WTC11 (cell line): ENCODE measurements at regions not wholly inside any gene's neighbourhood (a gene's known extent, or its start where the extent isn't known, plus 50 kb on each side); places are given as distances from the start of the nearest gene placed in this dataset.

Experiments
- ATAC-seq: fragments of 200-7000 bp; cut with Tn5 transposase; 2 replicates; pipeline ENCODE4 v1.10.0; 2021; ENCODE audit warnings: mild to moderate bottlenecking, moderate library complexity
- CTCF ChIA-PET: fragments of 300-600 bp; sonication (Branson Sonifier 250); formaldehyde crosslinking; loops from one replicate; lab custom pipeline; 2021; ENCODE audit warnings: antibody characterized with exemption; lab: Charles Lee
- POLR2A ChIA-PET: fragments of 350-600 bp; sonication (Branson Sonifier 250); formaldehyde crosslinking; loops from one replicate; lab custom pipeline; 2021; ENCODE audit warnings: antibody characterized with exemption; lab: Charles Lee
- DNase-seq: peaks from one replicate; pipeline ENCODE4 v3.0.0; 2021; ENCODE audit warnings: low spot score
- H3K27ac Mint-ChIP-seq: 2 replicates; pipeline ENCODE4 v1.8.0; 2021; ENCODE audit warnings: mixed read lengths
- H3K27me3 Mint-ChIP-seq: 2 replicates; pipeline ENCODE4 v1.8.0; 2021; ENCODE audit warnings: low read depth, mild to moderate bottlenecking, moderate library complexity, mixed read lengths
- H3K36me3 Mint-ChIP-seq: 2 replicates; pipeline ENCODE4 v1.8.0; 2021; ENCODE audit warnings: mixed read lengths
- H3K4me1 Mint-ChIP-seq: 2 replicates; pipeline ENCODE4 v1.8.0; 2022; ENCODE audit warnings: mixed read lengths
- H3K4me3 Mint-ChIP-seq: 2 replicates; pipeline ENCODE4 v1.8.0; 2021; ENCODE audit warnings: mild to moderate bottlenecking, moderate library complexity, mixed read lengths
- H3K9me3 Mint-ChIP-seq: 2 replicates; pipeline ENCODE4 v1.8.0; 2021; ENCODE audit warnings: mixed read lengths
- CBFB ChIP-seq: sonication (generic); formaldehyde crosslinking; IDR thresholded peaks from 2 replicates; pipeline ENCODE4 v1.8.1; 2022; ENCODE audit warnings: mild to moderate bottlenecking, low read depth, missing genetic modification reagents
- CREB1 ChIP-seq: sonication (generic); formaldehyde crosslinking; IDR thresholded peaks from 2 replicates; pipeline ENCODE4 v1.8.0; 2023; ENCODE audit warnings: mild to moderate bottlenecking, missing genetic modification reagents
- ELF4 ChIP-seq: sonication (generic); formaldehyde crosslinking; IDR thresholded peaks from 2 replicates; pipeline ENCODE4 v1.8.1; 2022; ENCODE audit warnings: low read depth, mild to moderate bottlenecking, moderate library complexity, missing genetic modification reagents
- ETV6 ChIP-seq: sonication (generic); formaldehyde crosslinking; IDR thresholded peaks from 2 replicates; pipeline ENCODE4 v1.8.1; 2022; ENCODE audit warnings: mild to moderate bottlenecking, missing genetic modification reagents
- FOXP4 ChIP-seq: sonication (generic); formaldehyde crosslinking; IDR thresholded peaks from 2 replicates; pipeline ENCODE4 v1.8.0; 2022; ENCODE audit warnings: mild to moderate bottlenecking, missing genetic modification reagents
- OVOL2 ChIP-seq: fragments of 250-450 bp; sonication (Bioruptor Pico); IDR thresholded peaks from 2 replicates; pipeline ENCODE4 v1.9.0; 2021; ENCODE audit warnings: mild to moderate bottlenecking, borderline replicate concordance
- PRRX2 ChIP-seq: fragments of 250-450 bp; sonication (Bioruptor Pico); IDR thresholded peaks from 2 replicates; pipeline ENCODE4 v1.8.0; 2021; ENCODE audit warnings: mild to moderate bottlenecking
- SOX15 ChIP-seq: fragments of 250-450 bp; sonication (Bioruptor Pico); IDR thresholded peaks from 2 replicates; pipeline ENCODE4 v1.9.0; 2021; ENCODE audit warnings: mild to moderate bottlenecking
- ZNF138 ChIP-seq: sonication (generic); formaldehyde crosslinking; conservative IDR thresholded peaks from 2 replicates; pipeline ENCODE4 v1.8.1; 2022; ENCODE audit warnings: mild to moderate bottlenecking, moderate library complexity, missing genetic modification reagents
- ZNF263 ChIP-seq: sonication (generic); formaldehyde crosslinking; IDR thresholded peaks from 2 replicates; pipeline ENCODE4 v1.8.1; 2022; ENCODE audit warnings: low read depth, mild to moderate bottlenecking, moderate library complexity, missing genetic modification reagents
- ZNF416 ChIP-seq: fragments of 250-450 bp; sonication (Bioruptor Pico); IDR thresholded peaks from 2 replicates; pipeline ENCODE4 v1.9.0; 2021; ENCODE audit warnings: mild to moderate bottlenecking, inconsistent platforms
- ZNF671 ChIP-seq: fragments of 250-450 bp; sonication (Bioruptor Pico); IDR thresholded peaks from 2 replicates; pipeline ENCODE4 v1.8.0; 2021; ENCODE audit warnings: mild to moderate bottlenecking
- TF ChIP-seq, protein P1 (sequence below): fragments of 250-450 bp; sonication (Bioruptor Pico); IDR thresholded peaks from 2 replicates; pipeline ENCODE4 v1.9.0; 2021; ENCODE audit warnings: mild to moderate bottlenecking, borderline replicate concordance

DNA sequence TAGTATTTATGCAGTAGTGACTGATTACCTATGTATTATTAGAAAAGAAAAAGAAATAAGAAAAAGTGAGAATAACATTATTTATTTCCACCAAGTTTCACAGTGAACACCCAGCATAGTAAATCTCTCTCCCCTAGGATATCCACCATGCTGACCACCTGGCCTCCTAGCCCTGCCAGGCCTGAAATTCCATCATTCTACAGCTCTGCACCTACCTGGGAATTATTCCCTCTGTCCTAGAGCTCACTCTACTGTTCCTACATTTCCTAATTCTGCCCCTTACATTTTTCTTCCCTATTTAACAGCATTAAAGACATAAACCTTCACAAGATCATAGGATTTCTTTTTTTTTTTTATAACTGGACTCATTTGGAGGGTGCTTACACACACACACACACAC is 525.3 kb upstream of the PPP2R3A start:
- Mint-ChIP-seq H3K4me3 (no peak overlapping the region), H3K4me1 (peaks cover 21% of the 10 kb centered on the region), H3K36me3 (peaks cover 7% of the 10 kb centered on the region; the same call in 1 of the 2 replicates), H3K9me3 (peaks cover 7% of the 10 kb centered on the region), H3K27ac (peak overlapping the region; percentile 66; the same call in 1 of the 2 replicates), H3K27me3 (no peaks in the 10 kb centered on the region)
- no peak for ATAC-seq
- CTCF ChIA-PET = interaction anchor here (1.0 to 2.0 kb wide), 2 partner anchors 16 to 645 kb away, joined by 3 to 10 read pairs; partner anchors contain the start of gene EPHB1
- POLR2A ChIA-PET = interaction anchor here (1.0 kb wide), 1 partner anchor 208 kb away, joined by 5 read pairs; no protein-coding TSS in a partner anchor
- no peak for TF ChIP-seq OVOL2 (CRISPR knock-in tag)
- TF ChIP-seq, protein P1, sequence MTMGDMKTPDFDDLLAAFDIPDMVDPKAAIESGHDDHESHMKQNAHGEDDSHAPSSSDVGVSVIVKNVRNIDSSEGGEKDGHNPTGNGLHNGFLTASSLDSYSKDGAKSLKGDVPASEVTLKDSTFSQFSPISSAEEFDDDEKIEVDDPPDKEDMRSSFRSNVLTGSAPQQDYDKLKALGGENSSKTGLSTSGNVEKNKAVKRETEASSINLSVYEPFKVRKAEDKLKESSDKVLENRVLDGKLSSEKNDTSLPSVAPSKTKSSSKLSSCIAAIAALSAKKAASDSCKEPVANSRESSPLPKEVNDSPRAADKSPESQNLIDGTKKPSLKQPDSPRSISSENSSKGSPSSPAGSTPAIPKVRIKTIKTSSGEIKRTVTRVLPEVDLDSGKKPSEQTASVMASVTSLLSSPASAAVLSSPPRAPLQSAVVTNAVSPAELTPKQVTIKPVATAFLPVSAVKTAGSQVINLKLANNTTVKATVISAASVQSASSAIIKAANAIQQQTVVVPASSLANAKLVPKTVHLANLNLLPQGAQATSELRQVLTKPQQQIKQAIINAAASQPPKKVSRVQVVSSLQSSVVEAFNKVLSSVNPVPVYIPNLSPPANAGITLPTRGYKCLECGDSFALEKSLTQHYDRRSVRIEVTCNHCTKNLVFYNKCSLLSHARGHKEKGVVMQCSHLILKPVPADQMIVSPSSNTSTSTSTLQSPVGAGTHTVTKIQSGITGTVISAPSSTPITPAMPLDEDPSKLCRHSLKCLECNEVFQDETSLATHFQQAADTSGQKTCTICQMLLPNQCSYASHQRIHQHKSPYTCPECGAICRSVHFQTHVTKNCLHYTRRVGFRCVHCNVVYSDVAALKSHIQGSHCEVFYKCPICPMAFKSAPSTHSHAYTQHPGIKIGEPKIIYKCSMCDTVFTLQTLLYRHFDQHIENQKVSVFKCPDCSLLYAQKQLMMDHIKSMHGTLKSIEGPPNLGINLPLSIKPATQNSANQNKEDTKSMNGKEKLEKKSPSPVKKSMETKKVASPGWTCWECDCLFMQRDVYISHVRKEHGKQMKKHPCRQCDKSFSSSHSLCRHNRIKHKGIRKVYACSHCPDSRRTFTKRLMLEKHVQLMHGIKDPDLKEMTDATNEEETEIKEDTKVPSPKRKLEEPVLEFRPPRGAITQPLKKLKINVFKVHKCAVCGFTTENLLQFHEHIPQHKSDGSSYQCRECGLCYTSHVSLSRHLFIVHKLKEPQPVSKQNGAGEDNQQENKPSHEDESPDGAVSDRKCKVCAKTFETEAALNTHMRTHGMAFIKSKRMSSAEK = no peak
- TF ChIP-seq FOXP4 (CRISPR knock-in tag) = no peak
- TF ChIP-seq CREB1 = no peak
- no peak for TF ChIP-seq SOX15
- no peak for TF ChIP-seq PRRX2 (CRISPR knock-in tag)
- TF ChIP-seq ETV6 (CRISPR knock-in tag) = no peak
- DNase-seq = no peak

GRCh38 chr3:135440746-135441145 is 524.8 kb upstream of the PPP2R3A start:
- H3K27ac Mint-ChIP-seq = no peak overlapping the region
- ChIA-PET POLR2A (interaction anchor here (1.0 kb wide), 1 partner anchor 209 kb away, joined by 5 read pairs; no protein-coding TSS in a partner anchor), CTCF (interaction anchor here (0.6 to 2.0 kb wide), 3 partner anchors 16 to 646 kb away, joined by 3 to 10 read pairs (median 3); partner anchors contain the start of gene EPHB1)
- H3K36me3 Mint-ChIP-seq = peaks cover 7% of the 10 kb centered on the region; the same call in 1 of the 2 replicates
- no peaks in the 10 kb centered on the region for H3K27me3 Mint-ChIP-seq
- no peak for DNase-seq
- peaks cover 21% of the 10 kb centered on the region for H3K4me1 Mint-ChIP-seq
- no peak for TF ChIP-seq ZNF671 (CRISPR knock-in tag)
- no peak overlapping the region for H3K4me3 Mint-ChIP-seq
- peaks cover 5% of the 10 kb centered on the region for H3K9me3 Mint-ChIP-seq
- ATAC-seq = no peak

GRCh38 chr3:135444058-135444457 is 521.5 kb upstream of the PPP2R3A start:
- no peak overlapping the region for H3K4me3 Mint-ChIP-seq
- no peak overlapping the region for H3K27ac Mint-ChIP-seq
- H3K4me1 Mint-ChIP-seq = peaks cover 11% of the 10 kb centered on the region
- POLR2A ChIA-PET = interaction anchor here (0.6 kb wide), 1 partner anchor 42 kb away, joined by 3 read pairs; no protein-coding TSS in a partner anchor
- DNase-seq = no peak
- no peak for TF ChIP-seq FOXP4 (CRISPR knock-in tag)
- TF ChIP-seq ELF4 = no peak
- no peak for TF ChIP-seq CREB1
- TF ChIP-seq CBFB (CRISPR knock-in tag) = no peak
- TF ChIP-seq SOX15 = no peak
- TF ChIP-seq ZNF416 = no peak
- no peak for TF ChIP-seq ZNF138
- no peak for TF ChIP-seq ZNF263 (CRISPR knock-in tag)
- TF ChIP-seq, all 79 proteins: peak for 0
- CTCF ChIA-PET = no interaction called here
- no peaks in the 10 kb centered on the region for H3K9me3 Mint-ChIP-seq
- H3K36me3 Mint-ChIP-seq = no peaks in the 10 kb centered on the region
- no peak for ATAC-seq
- H3K27me3 Mint-ChIP-seq = no peaks in the 10 kb centered on the region
